SU-DHL-6 (cell line): ENCODE measurements at regions not wholly inside any gene's neighbourhood (a gene's known extent, or its start where the extent isn't known, plus 50 kb on each side); places are given as distances from the start of the nearest gene placed in this dataset.

Experiments used
- EZH2phosphoT487 ChIP-seq: fragments of 200-600 bp; sonication (generic), shearing (Covaris generic); conservative IDR thresholded peaks from 2 replicates; pipeline ENCODE4 v1.6.1; 2018; ENCODE audit warnings: mild to moderate bottlenecking, antibody characterized with exemption, low read length, moderate library complexity, mixed read lengths
- TF ChIP-seq, protein P1 (sequence below): fragments of 200-600 bp; sonication (generic); IDR thresholded peaks from one replicate; pipeline ENCODE4 v1.5.1; 2017; ENCODE audit warnings: antibody characterized with exemption, mild to moderate bottlenecking, low read length, moderate library complexity; ENCODE audit not compliant: insufficient read depth, poor library complexity, severe bottlenecking

- TF ChIP-seq, protein P1, sequence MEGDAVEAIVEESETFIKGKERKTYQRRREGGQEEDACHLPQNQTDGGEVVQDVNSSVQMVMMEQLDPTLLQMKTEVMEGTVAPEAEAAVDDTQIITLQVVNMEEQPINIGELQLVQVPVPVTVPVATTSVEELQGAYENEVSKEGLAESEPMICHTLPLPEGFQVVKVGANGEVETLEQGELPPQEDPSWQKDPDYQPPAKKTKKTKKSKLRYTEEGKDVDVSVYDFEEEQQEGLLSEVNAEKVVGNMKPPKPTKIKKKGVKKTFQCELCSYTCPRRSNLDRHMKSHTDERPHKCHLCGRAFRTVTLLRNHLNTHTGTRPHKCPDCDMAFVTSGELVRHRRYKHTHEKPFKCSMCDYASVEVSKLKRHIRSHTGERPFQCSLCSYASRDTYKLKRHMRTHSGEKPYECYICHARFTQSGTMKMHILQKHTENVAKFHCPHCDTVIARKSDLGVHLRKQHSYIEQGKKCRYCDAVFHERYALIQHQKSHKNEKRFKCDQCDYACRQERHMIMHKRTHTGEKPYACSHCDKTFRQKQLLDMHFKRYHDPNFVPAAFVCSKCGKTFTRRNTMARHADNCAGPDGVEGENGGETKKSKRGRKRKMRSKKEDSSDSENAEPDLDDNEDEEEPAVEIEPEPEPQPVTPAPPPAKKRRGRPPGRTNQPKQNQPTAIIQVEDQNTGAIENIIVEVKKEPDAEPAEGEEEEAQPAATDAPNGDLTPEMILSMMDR, result no peak
- TF ChIP-seq EZH2phosphoT487, result no peak
Measured at GRCh38 chr17:33875973-33876372, 379.1 kb upstream of the CCL2 start.
